MV-4-11 (cell line): ENCODE measurements at regions not wholly inside any gene's neighbourhood (a gene's known extent, or its start where the extent isn't known, plus 50 kb on each side); places are given as distances from the start of the nearest gene placed in this dataset.

Source experiments
- DNase-seq: peaks from one replicate; lab custom pipeline; 2025; lab: John Stamatoyannopoulos, UW

DNA sequence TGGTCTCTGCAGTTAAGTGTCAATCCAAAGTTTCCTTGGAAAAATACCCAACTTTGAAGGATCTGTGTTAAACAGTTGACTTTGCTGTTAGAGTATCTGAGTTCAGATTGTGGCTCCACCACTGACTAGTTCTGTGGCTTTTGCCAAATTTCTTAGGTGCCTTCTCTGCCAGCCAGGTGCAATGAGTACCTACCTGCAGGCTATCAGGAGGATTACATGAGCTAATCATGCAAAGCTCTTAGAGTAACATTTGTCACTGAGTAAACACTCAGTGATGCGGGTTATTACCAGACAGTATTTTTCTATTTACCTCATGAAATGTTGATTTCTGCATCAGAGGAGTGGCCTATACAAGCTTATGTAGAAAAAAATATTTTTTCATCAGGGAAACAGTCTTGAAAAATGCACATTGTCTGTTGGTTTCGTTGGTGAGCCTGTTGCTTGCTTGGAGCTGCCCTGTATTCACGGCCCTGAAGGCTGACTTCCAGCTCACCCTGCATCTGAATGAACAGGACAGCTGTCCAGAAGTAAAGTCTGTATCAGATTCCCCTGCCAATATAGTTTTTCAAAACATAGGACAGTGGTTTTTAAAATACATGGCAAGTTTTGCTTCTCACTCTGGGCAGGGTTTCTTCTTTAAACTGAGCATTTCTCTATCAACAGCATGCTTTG is 235.1 kb downstream of the CDCA7 start:
- DNase-seq: no peak

- DNase-seq: no peak
Observed at GRCh38 chr2:173590276-173590861, 235.7 kb downstream of the CDCA7 start.

DNA sequence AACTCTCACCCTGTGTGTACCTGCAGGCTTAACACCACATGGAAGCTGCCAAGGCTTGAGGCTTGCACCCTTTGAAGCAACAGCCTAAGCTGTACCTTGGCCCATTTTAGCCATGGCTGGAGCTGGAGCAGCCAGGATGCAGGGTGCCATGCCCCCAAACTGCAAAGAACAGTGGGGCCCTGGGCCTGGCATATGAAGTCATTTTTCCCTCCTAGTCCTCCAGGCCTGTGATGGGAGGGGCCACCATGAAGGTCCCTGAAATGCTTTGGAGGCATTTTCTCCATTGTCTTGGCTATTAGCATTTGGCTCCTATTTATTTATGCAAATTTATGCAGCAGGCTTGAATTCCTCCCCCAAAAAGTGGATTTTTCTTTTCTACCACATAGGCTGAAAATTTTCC is 238.4 kb downstream of the CDCA7 start:
- no peak for DNase-seq

GRCh38 chr2:173596244-173596643 is 241.6 kb downstream of the CDCA7 start:
- DNase-seq: no peak

GRCh38 chr2:173598525-173598924 is 243.9 kb downstream of the CDCA7 start:
- DNase-seq: no peak

- no peak for DNase-seq
Observed at GRCh38 chr2:173599821-173600359, 245.2 kb downstream of the CDCA7 start.

- DNase-seq: no peak
Observed at GRCh38 chr2:173602153-173602795, 247.6 kb downstream of the CDCA7 start.

DNA sequence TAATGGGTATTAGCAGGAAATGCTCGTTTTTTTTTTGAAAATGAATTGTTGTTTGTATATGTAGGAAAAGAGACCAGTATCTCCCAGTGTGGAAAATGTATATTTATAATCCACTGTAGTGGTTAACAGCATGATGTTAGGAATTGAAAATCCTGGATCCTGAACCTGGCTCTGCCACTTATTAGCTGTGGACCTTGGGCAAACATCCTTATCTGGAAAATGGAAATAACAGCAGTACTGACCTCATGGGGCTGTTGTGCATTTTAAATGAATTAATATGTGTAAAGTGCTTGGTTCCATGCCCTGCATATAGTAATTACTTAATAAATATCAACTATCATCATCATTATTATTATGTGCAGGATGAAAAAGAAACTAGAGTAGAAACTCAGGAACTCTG is 251.3 kb downstream of the CDCA7 start:
- DNase-seq: no peak

DNA sequence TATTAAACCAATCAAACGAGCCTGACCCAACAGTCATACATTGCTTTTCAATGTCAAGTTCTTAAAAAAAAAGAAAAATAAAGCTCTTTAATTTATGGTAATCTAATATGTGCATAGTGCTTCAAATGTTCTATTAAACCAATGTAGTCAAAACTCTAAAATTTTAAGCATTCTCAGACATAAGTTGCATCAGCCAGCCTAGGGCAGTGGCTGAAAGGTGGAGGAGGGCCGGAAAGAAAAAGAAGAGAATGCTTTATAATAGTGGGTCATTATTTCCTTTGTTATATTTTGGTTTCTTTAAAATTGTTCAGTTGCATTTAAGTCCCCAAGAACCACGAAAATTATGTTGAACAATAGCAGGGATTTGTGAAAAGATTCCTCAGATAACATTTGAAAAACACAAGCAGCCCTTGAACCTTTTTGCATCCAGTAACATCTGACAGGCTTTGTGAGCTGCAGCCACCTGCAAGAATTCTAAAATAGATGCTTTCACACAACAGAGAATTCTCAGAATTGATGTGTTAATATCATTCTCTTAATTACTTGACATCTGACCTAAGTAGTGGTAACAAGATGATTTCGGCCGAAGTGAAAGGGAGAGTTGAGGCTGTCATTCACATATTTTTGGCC is 252.1 kb downstream of the CDCA7 start:
- no peak for DNase-seq

DNA sequence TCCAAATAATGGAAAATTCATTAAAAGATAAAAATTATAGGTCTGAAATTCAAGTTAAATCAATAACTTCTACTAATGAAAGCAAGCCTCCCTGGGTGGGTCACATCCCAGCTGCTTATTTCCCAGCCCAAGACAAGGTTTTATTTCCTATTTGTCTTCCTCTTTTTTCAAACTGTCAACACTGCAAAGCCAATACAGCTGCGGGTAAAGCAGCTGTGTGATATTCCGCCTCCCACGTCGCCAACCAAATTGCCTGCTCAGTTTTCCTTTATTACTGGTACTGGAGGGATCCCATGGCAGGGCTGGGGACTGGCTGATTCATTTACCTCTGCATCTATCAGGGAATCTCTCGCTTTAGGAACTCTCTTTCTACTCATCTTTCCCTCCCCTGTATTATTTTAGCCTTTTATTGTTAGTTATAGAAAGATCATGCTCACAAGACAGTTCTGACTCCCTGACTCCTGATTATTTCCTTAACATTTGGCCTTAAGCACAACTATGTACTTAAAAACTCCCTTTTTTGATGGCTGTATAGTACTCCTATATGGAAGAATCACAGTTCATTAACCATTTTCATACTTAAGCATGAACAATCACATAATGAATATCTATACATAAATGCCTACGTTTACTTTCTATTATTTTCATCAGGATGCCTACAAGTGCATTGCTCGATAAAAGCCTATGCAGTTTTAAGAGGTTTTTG is 253.1 kb downstream of the CDCA7 start:
- peak; percentile 84 for DNase-seq

GRCh38 chr2:173611121-173611520 is 256.4 kb downstream of the CDCA7 start:
- DNase-seq: no peak

- no peak for DNase-seq
Observed at GRCh38 chr2:173612354-173612753, 257.7 kb downstream of the CDCA7 start.

- DNase-seq: no peak
Observed at GRCh38 chr2:173613386-173613785, 258.7 kb downstream of the CDCA7 start.

GRCh38 chr2:173614265-173614930 is 259.7 kb downstream of the CDCA7 start:
- DNase-seq: no peak

DNA sequence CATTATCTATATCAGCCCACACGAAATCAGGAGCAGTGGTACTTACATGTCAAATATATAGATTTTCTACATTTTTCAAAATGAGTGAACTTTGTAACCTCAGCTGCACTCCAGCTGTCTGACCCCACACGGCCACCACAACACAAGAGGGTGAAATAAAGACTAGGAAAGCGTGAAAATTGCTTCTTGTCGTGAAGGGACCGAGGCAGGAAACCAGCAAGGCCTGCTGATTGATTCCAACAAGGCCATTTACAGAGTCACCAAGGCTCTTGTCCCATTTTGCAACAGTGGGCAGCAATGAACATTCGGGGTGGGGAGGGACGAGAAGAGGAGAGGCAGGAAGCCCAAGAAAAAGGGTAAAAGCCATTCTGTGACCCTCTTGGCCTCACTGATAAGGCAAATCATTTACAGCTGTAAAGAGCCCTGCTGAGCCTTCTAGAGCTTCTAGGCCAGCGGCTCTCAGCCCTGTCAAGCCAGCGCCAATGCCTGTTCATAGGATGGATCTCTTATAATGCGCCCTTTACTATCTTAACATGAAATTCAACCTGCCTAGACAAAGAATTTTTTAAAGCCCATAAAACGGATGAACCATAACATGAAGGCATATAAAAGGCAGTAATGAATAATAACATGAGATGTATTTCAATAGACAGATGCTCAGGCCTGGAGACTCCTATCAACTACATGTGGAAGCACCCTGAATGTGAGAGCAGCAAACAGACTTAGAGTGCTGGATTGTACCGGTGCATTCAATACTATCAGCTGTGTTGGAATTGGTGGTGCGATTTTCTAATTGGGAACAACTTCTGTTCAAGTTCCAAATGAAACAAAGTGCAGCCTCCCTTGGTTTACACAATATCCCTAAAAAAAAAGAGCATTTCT is 269.0 kb downstream of the CDCA7 start:
- no peak for DNase-seq

DNA sequence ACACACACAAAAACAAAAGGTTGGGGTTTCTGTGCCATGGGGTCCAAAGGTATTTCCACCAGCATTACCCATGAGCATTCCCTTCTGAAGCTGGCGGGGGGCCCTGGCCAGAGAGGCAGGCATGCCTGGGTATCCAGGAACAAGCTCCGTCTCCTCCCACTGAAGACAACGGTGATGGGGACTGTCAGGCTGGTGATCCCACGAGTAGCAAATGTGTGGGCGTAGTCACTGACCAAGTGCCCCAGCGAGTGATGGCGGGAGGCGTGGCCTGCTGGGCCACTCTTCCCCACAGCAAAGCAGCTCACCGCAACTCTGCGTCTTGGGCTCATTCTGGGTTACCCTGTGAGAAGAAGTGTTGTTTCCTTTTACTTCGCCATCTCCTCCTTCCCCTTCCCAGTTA is 270.6 kb downstream of the CDCA7 start:
- DNase-seq: no peak

DNA sequence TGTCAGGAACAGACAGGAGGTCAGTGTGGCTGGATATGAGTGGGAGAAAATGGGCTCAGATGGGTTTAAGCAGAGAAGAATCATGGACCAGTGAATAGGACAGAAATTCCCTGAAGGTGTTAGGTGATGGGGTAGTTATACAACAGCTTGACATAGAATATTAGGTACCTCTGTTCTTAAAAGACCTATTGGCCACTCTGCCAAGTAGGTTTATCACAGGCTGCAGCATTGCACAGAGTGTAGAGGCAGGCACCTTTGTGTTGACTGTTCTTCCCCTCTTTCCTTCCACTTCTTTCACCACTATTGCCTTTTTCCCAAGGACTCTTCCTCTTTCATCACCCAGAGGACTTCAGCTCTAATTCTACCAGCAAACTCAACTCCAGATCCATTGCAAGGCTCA is 274.4 kb downstream of the CDCA7 start:
- DNase-seq: no peak

DNA sequence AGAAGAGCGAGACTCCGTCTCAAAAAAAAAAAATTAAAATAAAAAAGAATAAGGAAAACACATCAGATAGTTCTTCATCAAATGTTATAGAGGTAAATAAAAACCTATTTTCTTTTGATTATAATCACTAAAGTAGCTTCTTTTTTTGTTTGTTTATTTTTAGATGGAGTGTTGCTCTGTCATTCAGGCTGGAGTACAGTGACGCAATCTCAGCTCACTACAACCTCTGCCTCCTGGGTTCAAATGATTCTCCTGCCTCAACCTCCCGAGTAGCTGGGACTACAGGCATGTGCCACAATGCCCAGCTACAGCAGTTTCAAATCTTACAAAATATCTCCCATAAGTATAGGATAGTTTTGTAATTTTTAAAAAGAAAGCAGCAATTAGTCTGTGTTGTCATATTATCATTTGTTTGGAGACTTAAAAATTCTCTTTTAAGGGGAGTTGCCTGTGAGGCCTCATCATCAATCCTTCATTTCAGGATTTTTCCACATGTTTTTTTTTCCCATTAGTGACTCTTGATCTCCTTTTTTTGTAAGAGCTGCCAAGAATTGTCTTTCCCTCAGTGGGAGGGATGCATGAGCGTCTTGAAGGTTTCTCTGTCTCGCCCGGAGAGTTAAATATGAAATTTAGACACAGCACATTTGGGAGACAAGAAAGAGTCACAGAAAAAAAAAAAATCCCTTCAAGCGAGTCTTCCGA is 275.9 kb downstream of the CDCA7 start:
- DNase-seq: no peak

DNA sequence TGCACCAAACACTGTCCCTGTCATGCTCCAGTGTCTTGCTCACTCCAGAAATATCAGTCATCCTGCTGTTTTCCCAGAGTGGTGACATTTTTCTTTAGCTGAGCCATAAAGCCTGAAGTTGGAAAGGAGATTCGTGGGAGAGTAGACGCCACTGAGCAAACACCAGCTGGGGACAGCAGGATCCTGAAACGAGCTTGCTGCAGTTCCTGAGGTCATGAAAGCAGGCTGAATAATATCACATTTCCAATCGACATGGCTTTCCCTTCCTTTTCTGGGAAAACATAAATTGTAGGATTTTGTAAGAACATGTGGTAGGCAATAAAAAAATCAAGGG is 276.4 kb downstream of the CDCA7 start:
- DNase-seq: no peak

- DNase-seq: no peak
Observed at GRCh38 chr2:173644146-173644545, 289.5 kb downstream of the CDCA7 start.
